CD14-positive monocyte (primary cell): ENCODE measurements at regions not wholly inside any gene's neighbourhood (a gene's known extent, or its start where the extent isn't known, plus 50 kb on each side); places are given as distances from the start of the nearest gene placed in this dataset.
A peak's percentile ranks its signal among the peaks of the same experiment; 100 is the strongest.

Experiments used
- DNase-seq, 3 donors: peaks; one replicate each; pipeline ENCODE4 v3.0.0-alpha.2; 2011 to 2022
- H2AFZ ChIP-seq: 2 replicates; pipeline ENCODE4 v1.6.0; 2012; ENCODE audit warnings: mild to moderate bottlenecking, low read depth, low read length, inconsistent platforms; ENCODE audit not compliant: insufficient read depth, poor library complexity, severe bottlenecking
- H3K27ac ChIP-seq, 2 donors: 1 replicate in 1 of 2; 2 replicates in 1 of 2; pipeline ENCODE4 v1.5.1; 2012 to 2013; ENCODE audit warnings: low read length in 2 of 2, control low read depth in 1 of 2, inconsistent platforms in 1 of 2, low read depth in 1 of 2, mild to moderate bottlenecking in 1 of 2
- H3K27me3 ChIP-seq, 2 donors: one replicate each; pipeline versions ENCODE4 v1.6.0 to v1.6.1; 2011 to 2013; ENCODE audit warnings: low read length in 2 of 2; ENCODE audit not compliant: control insufficient read depth in 2 of 2, insufficient read depth in 2 of 2
- H3K36me3 ChIP-seq, 2 donors: replicated peaks in 1 of 2; 1 replicate in 1 of 2; 2 replicates in 1 of 2; pipeline versions ENCODE4 v1.5.1 to v1.6.1; 2012 to 2013; ENCODE audit warnings: low read length in 2 of 2, control low read depth in 1 of 2, inconsistent platforms in 1 of 2, mild to moderate bottlenecking in 1 of 2; ENCODE audit not compliant: insufficient read depth in 2 of 2, control insufficient read depth in 1 of 2
- H3K4me1 ChIP-seq, 2 donors: 1 replicate in 1 of 2; 2 replicates in 1 of 2; pipeline versions ENCODE4 v1.5.1 to v1.6.1; 2012 to 2013; ENCODE audit warnings: low read length in 2 of 2, control low read depth in 1 of 2, inconsistent platforms in 1 of 2, mild to moderate bottlenecking in 1 of 2, moderate library complexity in 1 of 2; ENCODE audit not compliant: insufficient read depth in 2 of 2, control insufficient read depth in 1 of 2
- H3K4me2 ChIP-seq: replicated peaks from 2 replicates; pipeline ENCODE3; 2012; ENCODE audit warnings: low read length, moderate library complexity, mild to moderate bottlenecking; ENCODE audit not compliant: poor library complexity, severe bottlenecking; ENCODE audit errors: extremely low read depth
- H3K4me3 ChIP-seq, 3 experiments: fragments of 200-600 bp in 1 of 3; sonication (generic) in 1 of 3; replicated peaks in 1 of 3; 1 replicate in 2 of 3; 2 replicates in 1 of 3; pipeline ENCODE4 v1.5.1; 2011 to 2013; ENCODE audit warnings: low read length in 3 of 3, mild to moderate bottlenecking in 3 of 3, control low read depth in 2 of 3, low read depth in 2 of 3, inconsistent platforms in 1 of 3, moderate library complexity in 1 of 3
- H3K79me2 ChIP-seq: 2 replicates; pipeline ENCODE4 v1.6.0; 2012; ENCODE audit warnings: mild to moderate bottlenecking, control low read depth, inconsistent platforms, low read length, moderate library complexity; ENCODE audit not compliant: insufficient read depth
- H3K9ac ChIP-seq: 2 replicates; pipeline ENCODE4 v1.6.0; 2017; ENCODE audit warnings: low read length, mild to moderate bottlenecking; ENCODE audit not compliant: insufficient read depth, poor library complexity, severe bottlenecking
- H3K9me3 ChIP-seq, 2 donors: replicated peaks in 1 of 2; 1 replicate in 1 of 2; 2 replicates in 1 of 2; pipeline versions ENCODE4 v1.5.1 to v1.6.1; 2012 to 2013; ENCODE audit warnings: low read length in 2 of 2, control low read depth in 1 of 2; ENCODE audit not compliant: control insufficient read depth in 1 of 2, insufficient read depth in 1 of 2
- H4K20me1 ChIP-seq: 2 replicates; pipeline ENCODE4 v1.6.0; 2012; ENCODE audit warnings: mild to moderate bottlenecking, low read length, control low read depth, moderate library complexity; ENCODE audit not compliant: insufficient read depth
- H3K27ac Mint-ChIP-seq, 7 donors: one replicate each; pipeline ENCODE4 v1.8.0; 2020; ENCODE audit warnings: mild to moderate bottlenecking in 7 of 7, mixed read lengths in 7 of 7, moderate library complexity in 6 of 7, inconsistent platforms in 2 of 7
- H3K27me3 Mint-ChIP-seq, 3 donors: one replicate each; pipeline ENCODE4 v1.8.0; 2021 to 2022; ENCODE audit warnings: low read depth in 3 of 3, mild to moderate bottlenecking in 3 of 3, mixed read lengths in 3 of 3, moderate library complexity in 3 of 3, inconsistent platforms in 1 of 3
- H3K36me3 Mint-ChIP-seq, 2 donors: one replicate each; pipeline ENCODE4 v1.8.0; 2020; ENCODE audit warnings: mixed read lengths in 2 of 2, inconsistent platforms in 1 of 2, mild to moderate bottlenecking in 1 of 2
- H3K4me1 Mint-ChIP-seq: one replicate; pipeline ENCODE4 v1.8.0; 2020; ENCODE audit warnings: mild to moderate bottlenecking, mixed read lengths
- H3K4me3 Mint-ChIP-seq, 2 donors: one replicate each; pipeline ENCODE4 v1.8.0; 2020; ENCODE audit warnings: mild to moderate bottlenecking in 2 of 2, mixed read lengths in 2 of 2, moderate library complexity in 1 of 2
- H3K9me3 Mint-ChIP-seq, 7 donors: one replicate each; pipeline ENCODE4 v1.8.0; 2020 to 2022; ENCODE audit warnings: mixed read lengths in 7 of 7, mild to moderate bottlenecking in 6 of 7, moderate library complexity in 6 of 7, inconsistent platforms in 2 of 7
- WGBS: methylation state at CpG from one replicate; pipeline ENCODE4 v1.1.5; 2013; ENCODE audit warnings: missing lambda C conversion rate; ENCODE audit not compliant: insufficient coverage; 5-methylcytosine and 5-hydroxymethylcytosine counted together
- intact Hi-C, 2 donors: fragments of 100-400 bp; cut with micrococcal nuclease; formaldehyde crosslinking; loops; one replicate each; pipeline versions ENCODE4 v1.15.0 to v1.15.1; 2023
- TF ChIP-seq, protein P1 (sequence below): fragments of 200-600 bp; IDR thresholded peaks from one replicate; pipeline ENCODE4 v1.8.0; 2022; ENCODE audit warnings: antibody characterized with exemption, mild to moderate bottlenecking

GRCh38 chr11:62069986-62070919 is 53.6 kb upstream of the INCENP start:
- DNase-seq: no peak
- intact Hi-C loops: no loop called here
- no peaks in the 10 kb centered on the region for H3K79me2 ChIP-seq
- no peaks in the 10 kb centered on the region for H3K9me3 ChIP-seq
- Mint-ChIP-seq H3K27ac (peak overlapping the region in 1 of 7 donors; percentile 31), H3K9me3 (peaks cover 0 to 8% (median 0%) of the 10 kb centered on the region in 7 donors), H3K27me3 (peaks cover 0 to 7% (median 2%) of the 10 kb centered on the region in 3 donors), H3K36me3 (no peaks in the 10 kb centered on the region), H3K4me3 (no peak overlapping the region), H3K4me1 (no peaks in the 10 kb centered on the region)
- H3K9ac ChIP-seq: no peak overlapping the region
- TF ChIP-seq, protein P1, sequence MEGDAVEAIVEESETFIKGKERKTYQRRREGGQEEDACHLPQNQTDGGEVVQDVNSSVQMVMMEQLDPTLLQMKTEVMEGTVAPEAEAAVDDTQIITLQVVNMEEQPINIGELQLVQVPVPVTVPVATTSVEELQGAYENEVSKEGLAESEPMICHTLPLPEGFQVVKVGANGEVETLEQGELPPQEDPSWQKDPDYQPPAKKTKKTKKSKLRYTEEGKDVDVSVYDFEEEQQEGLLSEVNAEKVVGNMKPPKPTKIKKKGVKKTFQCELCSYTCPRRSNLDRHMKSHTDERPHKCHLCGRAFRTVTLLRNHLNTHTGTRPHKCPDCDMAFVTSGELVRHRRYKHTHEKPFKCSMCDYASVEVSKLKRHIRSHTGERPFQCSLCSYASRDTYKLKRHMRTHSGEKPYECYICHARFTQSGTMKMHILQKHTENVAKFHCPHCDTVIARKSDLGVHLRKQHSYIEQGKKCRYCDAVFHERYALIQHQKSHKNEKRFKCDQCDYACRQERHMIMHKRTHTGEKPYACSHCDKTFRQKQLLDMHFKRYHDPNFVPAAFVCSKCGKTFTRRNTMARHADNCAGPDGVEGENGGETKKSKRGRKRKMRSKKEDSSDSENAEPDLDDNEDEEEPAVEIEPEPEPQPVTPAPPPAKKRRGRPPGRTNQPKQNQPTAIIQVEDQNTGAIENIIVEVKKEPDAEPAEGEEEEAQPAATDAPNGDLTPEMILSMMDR: no peak
- no peaks in the 10 kb centered on the region for H4K20me1 ChIP-seq
- no peak overlapping the region for H3K4me3 ChIP-seq
- H3K4me2 ChIP-seq: no peak overlapping the region
- 96% methylated on average over 5 of the region's 15 CpGs for WGBS
- H3K4me1 ChIP-seq: no peaks in the 10 kb centered on the region
- H3K36me3 ChIP-seq: no peaks in the 10 kb centered on the region
- no peaks in the 10 kb centered on the region for H3K27me3 ChIP-seq
- no peak overlapping the region for H3K27ac ChIP-seq
- H2AFZ ChIP-seq: no peak overlapping the region

DNA sequence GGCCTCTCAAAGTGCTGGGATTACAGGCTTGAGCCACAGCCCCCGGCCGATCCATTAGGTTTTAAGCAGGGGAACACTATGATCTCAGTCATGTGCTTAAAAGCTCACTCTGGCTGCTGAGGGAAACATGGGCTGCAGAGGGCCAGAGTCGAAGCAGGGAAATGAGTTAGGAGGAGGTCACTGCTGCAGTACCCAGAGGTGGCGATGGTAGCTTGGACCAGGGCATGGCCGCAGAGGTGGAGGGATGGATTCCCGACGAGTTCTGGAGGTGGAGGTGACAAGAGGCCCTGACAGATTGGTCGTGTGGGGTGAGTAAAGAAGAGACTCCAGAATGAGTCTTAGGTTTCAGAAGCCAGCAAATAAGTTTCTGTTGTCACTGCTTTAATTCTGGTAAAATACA is 54.4 kb upstream of the INCENP start:
- no peak overlapping the region for H3K4me2 ChIP-seq
- no peak overlapping the region for H2AFZ ChIP-seq
- H3K27me3 ChIP-seq: no peaks in the 10 kb centered on the region
- Mint-ChIP-seq H3K4me3 (peak overlapping the region in 1 of 2 donors; percentile 1), H3K27me3 (peaks cover 0 to 5% (median 2%) of the 10 kb centered on the region in 3 donors), H3K27ac (no peak overlapping the region), H3K4me1 (no peaks in the 10 kb centered on the region), H3K36me3 (no peaks in the 10 kb centered on the region), H3K9me3 (peaks cover 0 to 8% (median 0%) of the 10 kb centered on the region in 7 donors)
- no peaks in the 10 kb centered on the region for H3K4me1 ChIP-seq
- H4K20me1 ChIP-seq: no peaks in the 10 kb centered on the region
- no peaks in the 10 kb centered on the region for H3K79me2 ChIP-seq
- no peak for DNase-seq
- TF ChIP-seq, protein P1: no peak
- H3K9ac ChIP-seq: no peak overlapping the region
- no peaks in the 10 kb centered on the region for H3K9me3 ChIP-seq
- no peaks in the 10 kb centered on the region for H3K36me3 ChIP-seq
- intact Hi-C loops: no loop called here
- 98% methylated on average over 6 of the region's 8 CpGs for WGBS
- H3K4me3 ChIP-seq: no peak overlapping the region
- H3K27ac ChIP-seq: no peak overlapping the region
